HCT116 (cell line): ENCODE measurements at regions not wholly inside any gene's neighbourhood (a gene's known extent, or its start where the extent isn't known, plus 50 kb on each side); places are given as distances from the start of the nearest gene placed in this dataset.

Source experiments
- ATAC-seq: fragments of 200-7000 bp; cut with Tn5 transposase; 2 replicates; pipeline ENCODE4 v1.9.1; 2020; ENCODE audit warnings: mild to moderate bottlenecking, moderate library complexity
- BruUV-seq: library from RNA; stranded (reverse); fragments of 400-500 nt; replicated peaks from 2 replicates; lab custom pipeline; 2021; lab: Mats Ljungman, UMichigan
- CTCF ChIA-PET: fragments of 300-600 bp; sonication (Branson Sonifier 250); formaldehyde crosslinking; loops from one replicate; lab custom pipeline; 2021; ENCODE audit warnings: antibody characterized with exemption; lab: Charles Lee
- POLR2A ChIA-PET: fragments of 300-600, 350-600 bp; sonication (Branson Sonifier 250); formaldehyde crosslinking; loops from one replicate; lab custom pipeline; 2021; ENCODE audit warnings: antibody characterized with exemption; lab: Charles Lee
- RAD21 ChIA-PET, 2 experiments: fragments of 300-600 bp; sonication (Branson Sonifier 250); formaldehyde crosslinking; loops; one replicate each; lab custom pipeline; 2023; ENCODE audit warnings: low total read pairs in 2 of 2; ENCODE audit not compliant: uncharacterized antibody in 2 of 2, unreplicated experiment in 2 of 2, low non-redundant PET in 1 of 2; lab: Charles Lee
- DNase-seq: peaks from one replicate; pipeline ENCODE4 v3.0.0-alpha.2; 2010; ENCODE audit warnings: low read depth, low spot score
- H2AFZ ChIP-seq: fragments of 200-600 bp; shearing (Covaris generic), sonication (generic); 2 replicates; pipeline ENCODE4 v1.6.1; 2017; ENCODE audit warnings: low read depth, mixed run types, mixed read lengths, antibody characterized with exemption, low read length; ENCODE audit not compliant: poor library complexity, severe bottlenecking
- H3K27ac ChIP-seq: 2 replicates; pipeline ENCODE4 v1.5.1; 2012; ENCODE audit warnings: low read depth, low read length
- H3K27me3 ChIP-seq: fragments of 200-600 bp; sonication (generic); 2 replicates; pipeline ENCODE4 v1.6.1; 2016; ENCODE audit warnings: mixed run types, low read length, mixed read lengths; ENCODE audit not compliant: insufficient read depth
- H3K36me3 ChIP-seq, 2 experiments: fragments of 200-500 bp in 1 of 2; fragments of 200-600 bp in 1 of 2; sonication (Bioruptor generic) in 1 of 2; sonication (generic) in 1 of 2; 2 replicates each; pipeline versions ENCODE4 v1.5.1 to v1.6.1; 2014 to 2016; ENCODE audit warnings: low read length in 2 of 2, inconsistent platforms in 1 of 2, mixed read lengths in 1 of 2, mixed run types in 1 of 2; ENCODE audit not compliant: insufficient read depth in 2 of 2, control insufficient read depth in 1 of 2
- H3K4me1 ChIP-seq, 2 experiments: fragments of 200-600 bp in 1 of 2; sonication (generic) in 1 of 2; 2 replicates each; pipeline versions ENCODE4 v1.5.1 to v1.6.1; 2012 to 2017; ENCODE audit warnings: low read length in 2 of 2, inconsistent platforms in 1 of 2, mild to moderate bottlenecking in 1 of 2, mixed read lengths in 1 of 2, mixed run types in 1 of 2, moderate library complexity in 1 of 2; ENCODE audit not compliant: insufficient read depth in 2 of 2, control insufficient read depth in 1 of 2
- H3K4me2 ChIP-seq: fragments of 200-600 bp; sonication (generic); 2 replicates; pipeline ENCODE4 v1.6.1; 2017; ENCODE audit warnings: mixed run types, low read length, mixed read lengths
- H3K4me3 ChIP-seq, 2 experiments: fragments of 200-600 bp in 1 of 2; sonication (generic) in 1 of 2; replicated peaks in 1 of 2; 2 replicates each; pipeline ENCODE4 v1.5.1; 2011 to 2016; ENCODE audit warnings: low read length in 2 of 2, control low read depth in 1 of 2, low read depth in 1 of 2, mild to moderate bottlenecking in 1 of 2, mixed read lengths in 1 of 2, mixed run types in 1 of 2
- H3K79me2 ChIP-seq: fragments of 200-600 bp; sonication (generic); 2 replicates; pipeline ENCODE4 v1.6.1; 2017; ENCODE audit warnings: mild to moderate bottlenecking, mixed run types, low read length, moderate library complexity, mixed read lengths; ENCODE audit not compliant: insufficient read depth
- H3K9ac ChIP-seq: fragments of 200-600 bp; sonication (generic); 2 replicates; pipeline ENCODE4 v1.6.1; 2016; ENCODE audit warnings: low read length, mixed read lengths
- H3K9me2 ChIP-seq: fragments of 200-600 bp; sonication (generic), shearing (Covaris generic); 2 replicates; pipeline ENCODE4 v1.6.1; 2017; ENCODE audit warnings: mixed run types, mild to moderate bottlenecking, moderate library complexity; ENCODE audit not compliant: insufficient read depth
- H3K9me3 ChIP-seq, 2 experiments: fragments of 200-500 bp in 1 of 2; fragments of 200-600 bp in 1 of 2; sonication (Bioruptor generic) in 1 of 2; sonication (generic) in 1 of 2; 2 replicates each; pipeline ENCODE4 v1.6.1; 2014 to 2017; ENCODE audit warnings: low read length in 2 of 2, mixed read lengths in 2 of 2, inconsistent platforms in 1 of 2, low read depth in 1 of 2, mild to moderate bottlenecking in 1 of 2, mixed run types in 1 of 2, moderate library complexity in 1 of 2; ENCODE audit not compliant: control insufficient read depth in 1 of 2, insufficient read depth in 1 of 2
- H4K20me1 ChIP-seq: fragments of 200-600 bp; sonication (generic), shearing (Covaris generic); 2 replicates; pipeline ENCODE4 v1.6.1; 2017; ENCODE audit warnings: mixed run types, mild to moderate bottlenecking, moderate library complexity; ENCODE audit not compliant: insufficient read depth
- CBX3 ChIP-seq: IDR thresholded peaks from 2 replicates; pipeline ENCODE4 v1.6.1; 2012; ENCODE audit warnings: low read depth
- CEBPB ChIP-seq: IDR thresholded peaks from 2 replicates; pipeline ENCODE4 v1.6.1; 2012; ENCODE audit warnings: low read depth
- ELF1 ChIP-seq: IDR thresholded peaks from 2 replicates; pipeline ENCODE4 v1.6.1; 2012; ENCODE audit warnings: low read depth, borderline replicate concordance
- EZH2 ChIP-seq: fragments of 200-600 bp; sonication (generic); IDR thresholded peaks from 2 replicates; pipeline ENCODE4 v1.6.1; 2017; ENCODE audit warnings: antibody characterized with exemption, mixed run types
- MAX ChIP-seq: IDR thresholded peaks from 2 replicates; pipeline ENCODE4 v1.6.1; 2012
- POLR2A ChIP-seq: IDR thresholded peaks from 2 replicates; pipeline ENCODE4 v1.7.0; 2011; ENCODE audit warnings: borderline replicate concordance; ENCODE audit not compliant: insufficient read depth, insufficient read length; ENCODE audit errors: extremely low read depth
- POLR2AphosphoS5 ChIP-seq: IDR thresholded peaks from 2 replicates; pipeline ENCODE4 v1.6.1; 2011; ENCODE audit warnings: mild to moderate bottlenecking, low read depth, low read length, moderate library complexity
- REST ChIP-seq: IDR thresholded peaks from 2 replicates; pipeline ENCODE4 v1.6.1; 2012; ENCODE audit warnings: low read depth
- SP1 ChIP-seq: IDR thresholded peaks from 2 replicates; pipeline ENCODE4 v1.6.1; 2012; ENCODE audit warnings: low read depth
- SRF ChIP-seq: IDR thresholded peaks from 2 replicates; pipeline ENCODE4 v1.6.1; 2012; ENCODE audit warnings: low read depth
- TCF7L2 ChIP-seq: IDR thresholded peaks from 2 replicates; pipeline ENCODE4 v1.7.0; 2011; ENCODE audit warnings: borderline replicate concordance, inconsistent platforms; ENCODE audit not compliant: insufficient read depth, insufficient read length; ENCODE audit errors: extremely low read depth
- ZFX ChIP-seq: fragments of 450-650 bp; IDR thresholded peaks from 2 replicates; pipeline ENCODE4 v1.6.1; 2017
- intact Hi-C: fragments of 100-400 bp; cut with micrococcal nuclease; formaldehyde crosslinking; loops from 2 replicates; pipeline ENCODE4 v1.10.0; 2022

GRCh38 chr3:41116851-41117250 is 82.5 kb upstream of the CTNNB1 start (continued):
- TF ChIP-seq REST (no peak), CBX3 (no peak), CEBPB (no peak)

GRCh38 chr3:41117398-41117870 is 81.9 kb upstream of the CTNNB1 start:
- 0 out of 2 replicates have a peak overlapping the region, but pooled peaks have one; percentile 10 for H3K9ac ChIP-seq
- no peaks in the 10 kb centered on the region for H3K79me2 ChIP-seq
- ATAC-seq, result peak; percentile 91
- H2AFZ ChIP-seq, result peak overlapping the region; percentile 100
- peak; percentile 86 for TF ChIP-seq MAX
- peak; percentile 53 for TF ChIP-seq SP1
- TF ChIP-seq POLR2AphosphoS5, result peak; percentile 45
- TF ChIP-seq CBX3, result peak; percentile 73
- peak; percentile 72 for TF ChIP-seq TCF7L2
- TF ChIP-seq SRF, result peak; percentile 97
- no peak for TF ChIP-seq ELF1
- TF ChIP-seq EZH2, result no peak
- no peak for TF ChIP-seq POLR2A
- TF ChIP-seq ZFX, result no peak
- TF ChIP-seq CEBPB, result peak; percentile 44; the same call in 1 of the 2 replicates
- TF ChIP-seq, all 23 proteins: peak for 7
- peaks cover 12 to 16% of the 10 kb centered on the region in 2 experiments for H3K4me1 ChIP-seq
- H3K27ac ChIP-seq, result peak overlapping the region; percentile 2; the same call in 1 of the 2 replicates
- H3K4me3 ChIP-seq, result 0 out of 4 replicates have a peak overlapping the region, but pooled peaks of 1 of the 2 experiments have one; percentile 11
- DNase-seq, result peak; percentile 86
- ChIA-PET CTCF (no interaction called here), RAD21 (no interaction called here), POLR2A (interaction anchor here (1.1 kb wide), 1 partner anchor 82 kb away, joined by 3 read pairs; the partner anchor contains the start of gene CTNNB1)
- no peaks in the 10 kb centered on the region for H3K9me3 ChIP-seq
- H4K20me1 ChIP-seq, result no peaks in the 10 kb centered on the region
- H3K4me2 ChIP-seq, result peak overlapping the region; percentile 63
- no peaks in the 10 kb centered on the region for H3K27me3 ChIP-seq
- BruUV-seq, result no TSS peak
- H3K36me3 ChIP-seq, result no peaks in the 10 kb centered on the region
- no peaks in the 10 kb centered on the region for H3K9me2 ChIP-seq
- intact Hi-C loops, result no loop called here
